H1 (cell line): ENCODE measurements at regions not wholly inside any gene's neighbourhood (a gene's known extent, or its start where the extent isn't known, plus 50 kb on each side); places are given as distances from the start of the nearest gene placed in this dataset.

Experiments
- CTCF ChIA-PET: fragments of 300-600 bp; sonication (Branson Sonifier 250); formaldehyde crosslinking; loops from one replicate; lab custom pipeline; 2021; ENCODE audit not compliant: partially characterized antibody; lab: Charles Lee
- POLR2A ChIA-PET: fragments of 300-600 bp; sonication (Branson Sonifier 250); formaldehyde crosslinking; loops from one replicate; lab custom pipeline; 2021; ENCODE audit warnings: inconsistent platforms; ENCODE audit not compliant: partially characterized antibody; lab: Charles Lee
- DNase-seq, 2 experiments: peaks; one replicate each; pipeline versions ENCODE4 v3.0.0 to v3.0.0-alpha.2; 2010 to 2022; ENCODE audit warnings: low spot score in 2 of 2, low read depth in 1 of 2, mixed read lengths in 1 of 2
- FAIRE-seq: peaks from 2 replicates; lab custom pipeline; 2011; peaks lifted over from hg19 to GRCh38; lab: Jason Lieb, UNC
- H2AFZ ChIP-seq: 2 replicates; pipeline ENCODE4 v1.8.1; 2012; ENCODE audit warnings: low read length, inconsistent platforms
- H2AK5ac ChIP-seq: 2 replicates; pipeline ENCODE4 v1.6.1; 2013; ENCODE audit warnings: low read depth, low read length
- H2BK120ac ChIP-seq: replicated peaks from 2 replicates; pipeline ENCODE3; 2013; ENCODE audit warnings: low read depth, low read length, inconsistent platforms
- H2BK12ac ChIP-seq: 2 replicates; pipeline ENCODE4 v1.6.1; 2013; ENCODE audit warnings: low read depth, low read length
- H2BK15ac ChIP-seq: 2 replicates; pipeline ENCODE4 v1.6.1; 2013; ENCODE audit warnings: low read length
- H2BK20ac ChIP-seq: 2 replicates; pipeline ENCODE4 v1.6.1; 2013; ENCODE audit warnings: low read length
- H2BK5ac ChIP-seq: 2 replicates; pipeline ENCODE4 v1.6.1; 2013; ENCODE audit warnings: low read depth, low read length
- H3K14ac ChIP-seq: 2 replicates; pipeline ENCODE4 v1.6.1; 2013; ENCODE audit warnings: inconsistent platforms; ENCODE audit not compliant: insufficient read length
- H3K18ac ChIP-seq: 2 replicates; pipeline ENCODE4 v1.6.1; 2013; ENCODE audit warnings: low read length; ENCODE audit errors: extremely low read depth
- H3K23ac ChIP-seq: 2 replicates; pipeline ENCODE4 v1.6.1; 2013; ENCODE audit warnings: inconsistent platforms; ENCODE audit not compliant: insufficient read length
- H3K23me2 ChIP-seq: 2 replicates; pipeline ENCODE4 v1.6.1; 2013; ENCODE audit warnings: low read depth, low read length
- H3K27ac ChIP-seq: 2 replicates; pipeline ENCODE4 v1.6.1; 2011; ENCODE audit warnings: low read depth, low read length, inconsistent platforms
- H3K27me3 ChIP-seq, 4 experiments: replicated peaks in 1 of 4; 1 replicate in 1 of 4; 2 replicates in 3 of 4; pipeline versions ENCODE4 v1.6.1 to v1.8.1; 2011 to 2013; ENCODE audit warnings: low read length in 3 of 4, mild to moderate bottlenecking in 3 of 4, inconsistent platforms in 2 of 4, mixed read lengths in 2 of 4, moderate library complexity in 1 of 4; ENCODE audit not compliant: control insufficient read depth in 3 of 4, insufficient read depth in 3 of 4; ENCODE audit errors: extremely low read depth in 1 of 4
- H3K36me3 ChIP-seq, 4 experiments: 2 replicates each; pipeline versions ENCODE4 v1.6.1 to v1.8.1; 2011 to 2013; ENCODE audit warnings: mild to moderate bottlenecking in 4 of 4, low read length in 3 of 4, moderate library complexity in 2 of 4, control low read depth in 1 of 4, inconsistent platforms in 1 of 4; ENCODE audit not compliant: insufficient read depth in 4 of 4, control insufficient read depth in 2 of 4
- H3K4ac ChIP-seq: replicated peaks from 2 replicates; pipeline ENCODE3; 2013; ENCODE audit warnings: low read length, low read depth, mixed read lengths, inconsistent platforms; ENCODE audit not compliant: insufficient read length
- H3K4me1 ChIP-seq, 4 experiments: replicated peaks in 1 of 4; 1 replicate in 1 of 4; 2 replicates in 3 of 4; pipeline versions ENCODE4 v1.6.1 to v1.8.1; 2011 to 2013; ENCODE audit warnings: low read length in 3 of 4, inconsistent platforms in 2 of 4, mixed read lengths in 1 of 4; ENCODE audit not compliant: insufficient read depth in 4 of 4, control insufficient read depth in 3 of 4
- H3K4me2 ChIP-seq, 2 experiments: 2 replicates each; pipeline versions ENCODE4 v1.6.1 to v1.8.1; 2011 to 2013; ENCODE audit warnings: low read depth in 2 of 2, low read length in 2 of 2, control low read depth in 1 of 2, inconsistent platforms in 1 of 2, mild to moderate bottlenecking in 1 of 2; ENCODE audit not compliant: insufficient read depth in 1 of 2
- H3K4me3 ChIP-seq, 4 experiments: fragments of 200-600, 300-600 bp in 1 of 4; sonication (generic), shearing (Covaris generic), sonication (Bioruptor Twin) in 1 of 4; 2 replicates each; pipeline versions ENCODE4 v1.5.1 to v1.8.1; 2011 to 2016; ENCODE audit warnings: low read length in 4 of 4, low read depth in 3 of 4, control low read depth in 2 of 4, inconsistent platforms in 2 of 4, mild to moderate bottlenecking in 2 of 4, mixed read lengths in 1 of 4, moderate library complexity in 1 of 4; ENCODE audit not compliant: insufficient read depth in 2 of 4; ENCODE audit errors: extremely low read depth in 1 of 4
- H3K56ac ChIP-seq: replicated peaks from 2 replicates; pipeline ENCODE3; 2013; ENCODE audit warnings: low read depth, mild to moderate bottlenecking, mixed read lengths, low read length, inconsistent platforms; ENCODE audit not compliant: insufficient read length
- H3K79me1 ChIP-seq: 2 replicates; pipeline ENCODE4 v1.6.1; 2013; ENCODE audit warnings: low read depth, low read length, control low read depth
- H3K79me2 ChIP-seq, 2 experiments: 2 replicates each; pipeline versions ENCODE4 v1.6.1 to v1.8.1; 2012 to 2013; ENCODE audit warnings: low read length in 2 of 2, mild to moderate bottlenecking in 2 of 2, inconsistent platforms in 1 of 2; ENCODE audit not compliant: insufficient read depth in 2 of 2, control insufficient read depth in 1 of 2
- H3K9ac ChIP-seq, 4 experiments: replicated peaks in 1 of 4; 1 replicate in 1 of 4; 2 replicates in 3 of 4; pipeline versions ENCODE4 v1.6.1 to v1.8.1; 2011 to 2013; ENCODE audit warnings: low read depth in 3 of 4, low read length in 3 of 4, control low read depth in 2 of 4, mild to moderate bottlenecking in 2 of 4, moderate library complexity in 2 of 4, inconsistent platforms in 1 of 4; ENCODE audit errors: extremely low read depth in 1 of 4
- H3K9me3 ChIP-seq, 2 experiments: 2 replicates each; pipeline versions ENCODE4 v1.6.1 to v1.8.1; 2012 to 2013; ENCODE audit warnings: mild to moderate bottlenecking in 2 of 2, moderate library complexity in 2 of 2, control low read depth in 1 of 2, inconsistent platforms in 1 of 2, low read depth in 1 of 2, low read length in 1 of 2, mixed read lengths in 1 of 2; ENCODE audit not compliant: insufficient read depth in 2 of 2
- H4K20me1 ChIP-seq, 2 experiments: replicated peaks in 1 of 2; 2 replicates each; pipeline versions ENCODE3 to v1.8.1; 2011 to 2013; ENCODE audit warnings: inconsistent platforms in 2 of 2, low read length in 2 of 2, mild to moderate bottlenecking in 1 of 2; ENCODE audit not compliant: insufficient read depth in 2 of 2, control insufficient read depth in 1 of 2
- H4K5ac ChIP-seq: 2 replicates; pipeline ENCODE4 v1.6.1; 2013; ENCODE audit warnings: low read length, low read depth, mixed read lengths, inconsistent platforms; ENCODE audit not compliant: insufficient read length
- H4K8ac ChIP-seq: 2 replicates; pipeline ENCODE4 v1.8.0; 2013; ENCODE audit warnings: mild to moderate bottlenecking, moderate library complexity, low read length, inconsistent platforms; ENCODE audit not compliant: insufficient read depth; ENCODE audit errors: extremely low read depth
- H4K91ac ChIP-seq: replicated peaks from 2 replicates; pipeline ENCODE3; 2013; ENCODE audit warnings: low read length, mixed read lengths, inconsistent platforms; ENCODE audit not compliant: insufficient read length
- CEBPB ChIP-seq: IDR thresholded peaks from 2 replicates; pipeline ENCODE4 v1.6.1; 2012; ENCODE audit warnings: low read depth, low read length
- SRF ChIP-seq: IDR thresholded peaks from 2 replicates; pipeline ENCODE4 v1.6.1; 2011; ENCODE audit warnings: mild to moderate bottlenecking, low read depth, low read length, moderate library complexity
- WGBS, 2 experiments: shearing (Covaris generic) in 1 of 2; methylation state at CpG; one replicate each; pipeline versions ENCODE4 v1.1.6 to v1.1.7; 2013 to 2015; ENCODE audit warnings: low lambda C conversion rate in 2 of 2, mixed read lengths in 2 of 2, inconsistent platforms in 1 of 2, low coverage in 1 of 2, missing lambda C conversion rate in 1 of 2; ENCODE audit not compliant: insufficient replicate concordance in 2 of 2, insufficient coverage in 1 of 2, insufficient read length in 1 of 2; ENCODE audit errors: extremely low coverage in 1 of 2, missing lambda C conversion rate in 1 of 2; 5-methylcytosine and 5-hydroxymethylcytosine counted together

- Histone ChIP-seq H3K4me3 (no peak overlapping the region), H3K27me3 (no peaks in the 10 kb centered on the region), H3K4me2 (no peak overlapping the region), H3K9ac (no peak overlapping the region), H3K56ac (no peak overlapping the region), H4K20me1 (no peaks in the 10 kb centered on the region), H3K36me3 (no peaks in the 10 kb centered on the region), H3K23ac (no peak overlapping the region), H3K4me1 (no peaks in the 10 kb centered on the region; a peak in 1 of 7 replicates), H2BK12ac (no peak overlapping the region), H4K5ac (no peak overlapping the region), H2BK15ac (no peak overlapping the region), H3K9me3 (no peaks in the 10 kb centered on the region), H4K8ac (no peak overlapping the region), H3K23me2 (no peaks in the 10 kb centered on the region), H3K79me2 (no peaks in the 10 kb centered on the region), H3K4ac (no peak overlapping the region), H3K27ac (no peak overlapping the region), H3K79me1 (no peaks in the 10 kb centered on the region), H3K14ac (no peak overlapping the region), H2AK5ac (no peak overlapping the region), H2BK20ac (no peak overlapping the region), H4K91ac (no peak overlapping the region), H2BK5ac (no peak overlapping the region), H3K18ac (no peak overlapping the region), H2BK120ac (no peak overlapping the region), H2AFZ (no peak overlapping the region)
- no peak for TF ChIP-seq SRF
- TF ChIP-seq CEBPB: peak; percentile 66; the same call in 1 of the 2 replicates
- CTCF ChIA-PET: no interaction called here
- 79% methylated on average over 5 of the region's 5 CpGs; no CpG with 5 or more reads in 1 of the 2 experiments for WGBS, 2 experiments
- no peak for DNase-seq
- POLR2A ChIA-PET: no interaction called here
- no peak for FAIRE-seq
Observed at GRCh38 chr4:126533146-126533805, 1099.5 kb upstream of the INTU start.
